RWPE2 (cell line): ENCODE measurements at regions not wholly inside any gene's neighbourhood (a gene's known extent, or its start where the extent isn't known, plus 50 kb on each side); places are given as distances from the start of the nearest gene placed in this dataset.

Experiments used
- ATAC-seq: fragments of 200-7000 bp; cut with Tn5 transposase; 3 replicates; pipeline ENCODE4 v1.9.1; 2021; ENCODE audit warnings: low read depth
- DNase-seq: peaks from one replicate; pipeline ENCODE4 v3.0.0-alpha.2; 2020; ENCODE audit warnings: low spot score
- H3K27ac ChIP-seq: fragments of 450-650 bp; 2 replicates; pipeline ENCODE4 v1.5.1; 2017; ENCODE audit warnings: mild to moderate bottlenecking; ENCODE audit not compliant: poor library complexity, severe bottlenecking
- H3K27me3 ChIP-seq: fragments of 250-450 bp; sonication (Bioruptor Pico); 2 replicates; pipeline ENCODE4 v1.5.1; 2021; ENCODE audit warnings: mild to moderate bottlenecking, moderate library complexity; ENCODE audit not compliant: insufficient read depth, poor library complexity, severe bottlenecking
- H3K36me3 ChIP-seq: fragments of 250-450 bp; sonication (Bioruptor Pico); 2 replicates; pipeline ENCODE4 v1.5.1; 2020; ENCODE audit warnings: low read depth, mild to moderate bottlenecking, moderate library complexity
- H3K4me1 ChIP-seq: fragments of 250-450 bp; sonication (Bioruptor Pico); 2 replicates; pipeline ENCODE4 v1.5.1; 2021; ENCODE audit warnings: mild to moderate bottlenecking, moderate library complexity; ENCODE audit not compliant: insufficient read depth, poor library complexity, severe bottlenecking
- H3K4me3 ChIP-seq: fragments of 250-450 bp; sonication (Bioruptor Pico); 2 replicates; pipeline ENCODE4 v1.5.1; 2021; ENCODE audit warnings: mild to moderate bottlenecking, moderate library complexity; ENCODE audit not compliant: severe bottlenecking
- H3K9me3 ChIP-seq: fragments of 250-450 bp; sonication (Bioruptor Pico); 2 replicates; pipeline ENCODE4 v1.5.1; 2021; ENCODE audit warnings: mild to moderate bottlenecking, moderate library complexity; ENCODE audit not compliant: severe bottlenecking
- TF ChIP-seq, protein P1 (sequence below): fragments of 450-650 bp; IDR thresholded peaks from one replicate; pipeline ENCODE4 v1.5.1; 2017; ENCODE audit warnings: mild to moderate bottlenecking, moderate library complexity; ENCODE audit not compliant: poor library complexity, severe bottlenecking

DNA sequence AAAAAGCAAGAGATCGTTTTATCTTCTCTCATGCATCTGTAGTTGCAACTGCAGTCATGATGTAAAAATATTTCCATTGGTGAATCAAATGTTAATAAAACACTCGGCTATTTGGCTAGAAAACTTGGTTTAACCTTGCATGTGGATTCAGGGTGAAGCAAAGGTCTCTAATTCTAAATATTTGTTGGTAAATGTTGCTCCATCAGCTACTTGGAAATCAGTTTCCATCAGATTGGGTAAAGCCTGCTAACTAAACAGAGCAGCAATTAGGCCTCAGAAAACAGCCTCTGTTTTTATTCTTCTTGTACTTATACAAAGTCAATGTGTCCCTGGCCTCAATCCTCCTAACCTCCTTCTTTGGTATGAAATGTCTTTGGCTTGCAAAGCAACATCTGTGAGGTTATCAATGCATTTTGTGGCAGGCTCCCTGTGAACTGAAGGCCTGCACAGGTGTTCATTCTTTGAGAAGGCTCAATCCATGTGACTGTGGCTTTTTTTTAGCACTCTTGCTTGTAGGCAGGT, 312.3 kb downstream of the WDR72 start:
- no peak overlapping the region for H3K27ac ChIP-seq
- TF ChIP-seq, protein P1, sequence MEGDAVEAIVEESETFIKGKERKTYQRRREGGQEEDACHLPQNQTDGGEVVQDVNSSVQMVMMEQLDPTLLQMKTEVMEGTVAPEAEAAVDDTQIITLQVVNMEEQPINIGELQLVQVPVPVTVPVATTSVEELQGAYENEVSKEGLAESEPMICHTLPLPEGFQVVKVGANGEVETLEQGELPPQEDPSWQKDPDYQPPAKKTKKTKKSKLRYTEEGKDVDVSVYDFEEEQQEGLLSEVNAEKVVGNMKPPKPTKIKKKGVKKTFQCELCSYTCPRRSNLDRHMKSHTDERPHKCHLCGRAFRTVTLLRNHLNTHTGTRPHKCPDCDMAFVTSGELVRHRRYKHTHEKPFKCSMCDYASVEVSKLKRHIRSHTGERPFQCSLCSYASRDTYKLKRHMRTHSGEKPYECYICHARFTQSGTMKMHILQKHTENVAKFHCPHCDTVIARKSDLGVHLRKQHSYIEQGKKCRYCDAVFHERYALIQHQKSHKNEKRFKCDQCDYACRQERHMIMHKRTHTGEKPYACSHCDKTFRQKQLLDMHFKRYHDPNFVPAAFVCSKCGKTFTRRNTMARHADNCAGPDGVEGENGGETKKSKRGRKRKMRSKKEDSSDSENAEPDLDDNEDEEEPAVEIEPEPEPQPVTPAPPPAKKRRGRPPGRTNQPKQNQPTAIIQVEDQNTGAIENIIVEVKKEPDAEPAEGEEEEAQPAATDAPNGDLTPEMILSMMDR = no peak
- H3K27me3 ChIP-seq = peaks cover 17% of the 10 kb centered on the region
- DNase-seq (no peak), ATAC-seq (no peak)
- H3K36me3 ChIP-seq = no peaks in the 10 kb centered on the region
- no peaks in the 10 kb centered on the region for H3K9me3 ChIP-seq
- no peaks in the 10 kb centered on the region for H3K4me1 ChIP-seq
- H3K4me3 ChIP-seq = no peak overlapping the region

- Histone ChIP-seq H3K36me3 (no peaks in the 10 kb centered on the region), H3K27me3 (peaks cover 17% of the 10 kb centered on the region), H3K4me3 (no peak overlapping the region), H3K27ac (no peak overlapping the region), H3K9me3 (no peaks in the 10 kb centered on the region), H3K4me1 (no peaks in the 10 kb centered on the region)
- DNase-seq (no peak), ATAC-seq (no peak)
- TF ChIP-seq, protein P1 = no peak
Observed at GRCh38 chr15:53446376-53446775, 313.1 kb downstream of the WDR72 start.

DNA sequence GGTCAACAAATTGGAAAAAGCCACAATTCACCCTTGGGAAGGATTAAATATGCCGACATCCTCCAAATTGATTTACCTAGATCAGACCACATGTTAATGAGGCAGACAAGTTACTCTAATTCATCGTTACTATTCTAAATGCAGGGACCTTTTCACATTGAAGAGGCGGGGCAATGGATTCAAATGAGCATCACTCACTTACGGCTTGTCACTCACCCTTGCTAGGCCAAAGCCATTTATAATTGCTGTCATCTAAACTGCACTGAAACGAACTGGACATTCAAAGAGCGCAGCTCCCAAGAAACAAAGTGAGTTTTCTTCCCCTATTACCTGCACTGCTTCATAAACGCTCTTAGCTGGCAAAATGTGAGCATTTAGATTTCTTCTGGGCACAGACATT, 313.9 kb downstream of the WDR72 start:
- Histone ChIP-seq H3K36me3 (no peaks in the 10 kb centered on the region), H3K27ac (no peak overlapping the region), H3K9me3 (no peaks in the 10 kb centered on the region), H3K27me3 (peaks cover 17% of the 10 kb centered on the region), H3K4me1 (no peaks in the 10 kb centered on the region), H3K4me3 (no peak overlapping the region)
- no peak for DNase-seq
- TF ChIP-seq, protein P1 = no peak
- no peak for ATAC-seq

DNA sequence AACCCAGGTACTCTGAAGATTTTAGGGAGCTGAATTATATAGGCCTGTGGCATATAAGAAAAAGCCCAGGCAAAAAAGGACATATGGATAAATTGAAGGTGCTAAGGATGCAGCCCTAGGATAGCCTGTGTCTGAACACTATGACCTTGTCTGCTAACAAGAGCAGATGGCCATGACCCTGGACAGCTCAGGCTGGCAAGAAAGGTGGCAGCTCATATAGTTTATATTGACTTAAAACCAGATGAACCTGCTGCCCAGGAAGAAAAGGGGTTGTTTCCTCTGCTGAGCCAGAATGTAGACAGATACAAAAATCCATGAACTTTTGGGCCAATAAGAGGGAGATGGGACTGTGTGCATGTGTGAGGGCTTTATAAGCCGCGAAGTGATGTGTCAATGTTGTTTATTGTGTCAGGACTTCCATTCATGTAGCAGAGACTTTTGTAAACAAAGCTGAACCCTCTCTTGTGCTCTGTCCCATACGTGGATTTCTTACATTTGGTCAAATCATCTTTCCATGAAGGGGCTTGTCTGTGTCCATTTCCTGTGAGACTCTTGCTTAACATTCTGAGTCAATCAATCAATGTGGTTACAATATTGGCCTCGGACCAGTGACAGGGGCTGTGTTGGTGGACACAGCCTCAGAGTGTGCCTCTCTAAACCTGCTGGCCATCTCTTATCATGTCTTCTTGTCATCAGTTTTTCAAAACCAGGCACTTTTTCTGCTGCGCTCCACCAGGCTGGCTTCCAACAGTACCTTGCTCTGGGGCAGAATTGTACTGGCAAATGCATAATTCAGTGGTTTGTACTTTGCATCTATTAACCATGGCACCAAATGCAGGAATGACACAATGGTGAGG, 321.2 kb downstream of the WDR72 start:
- TF ChIP-seq, protein P1 = no peak
- H3K4me1 ChIP-seq = no peaks in the 10 kb centered on the region
- no peaks in the 10 kb centered on the region for H3K9me3 ChIP-seq
- H3K36me3 ChIP-seq = no peaks in the 10 kb centered on the region
- no peak for DNase-seq
- peaks cover 21% of the 10 kb centered on the region for H3K27me3 ChIP-seq
- no peak overlapping the region for H3K27ac ChIP-seq
- H3K4me3 ChIP-seq = no peak overlapping the region
- no peak for ATAC-seq

- Histone ChIP-seq H3K4me1 (no peaks in the 10 kb centered on the region), H3K36me3 (no peaks in the 10 kb centered on the region), H3K9me3 (no peaks in the 10 kb centered on the region), H3K4me3 (no peak overlapping the region), H3K27ac (no peak overlapping the region), H3K27me3 (peaks cover 29% of the 10 kb centered on the region)
- DNase-seq (no peak), ATAC-seq (no peak)
- TF ChIP-seq, protein P1 = no peak
Observed at GRCh38 chr15:53437366-53437765, 322.1 kb downstream of the WDR72 start.
